Mesothelial cell of epicardium (in vitro differentiated cells): ENCODE measurements at regions not wholly inside any gene's neighbourhood (a gene's known extent, or its start where the extent isn't known, plus 50 kb on each side); places are given as distances from the start of the nearest gene placed in this dataset.

Experiments
- DNase-seq, 2 experiments: peaks; one replicate each; pipeline ENCODE4 v3.0.0; 2021; ENCODE audit warnings: low spot score in 2 of 2; ENCODE audit not compliant: unreplicated experiment in 2 of 2
- H3K27ac Mint-ChIP-seq: 2 replicates; pipeline ENCODE4 v1.8.0; 2021; ENCODE audit warnings: mixed read lengths
- H3K27me3 Mint-ChIP-seq: 2 replicates; pipeline ENCODE4 v1.8.0; 2021; ENCODE audit warnings: low read depth, mixed read lengths
- H3K36me3 Mint-ChIP-seq: 2 replicates; pipeline ENCODE4 v1.8.0; 2021; ENCODE audit warnings: mixed read lengths
- H3K4me1 Mint-ChIP-seq: 2 replicates; pipeline ENCODE4 v1.8.0; 2021; ENCODE audit warnings: mixed read lengths
- H3K4me3 Mint-ChIP-seq: 2 replicates; pipeline ENCODE4 v1.8.0; 2021; ENCODE audit warnings: mild to moderate bottlenecking, moderate library complexity, mixed read lengths
- H3K9me3 Mint-ChIP-seq: 2 replicates; pipeline ENCODE4 v1.8.0; 2021; ENCODE audit warnings: mixed read lengths
- CTCF ChIP-seq: fragments of 200-600 bp; sonication (generic); IDR thresholded peaks from one replicate; pipeline ENCODE4 v1.5.0; 2021; ENCODE audit warnings: antibody characterized with exemption; ENCODE audit not compliant: unreplicated experiment

GRCh38 chr12:20259786-20260185, 108.6 kb upstream of the PDE3A start:
- peaks cover 2% of the 10 kb centered on the region for H3K4me1 Mint-ChIP-seq
- H3K27ac Mint-ChIP-seq, result no peak overlapping the region
- H3K27me3 Mint-ChIP-seq, result no peaks in the 10 kb centered on the region
- no peak for DNase-seq
- H3K4me3 Mint-ChIP-seq, result no peak overlapping the region
- H3K9me3 Mint-ChIP-seq, result peaks cover 3% of the 10 kb centered on the region
- TF ChIP-seq CTCF, result no peak
- no peaks in the 10 kb centered on the region for H3K36me3 Mint-ChIP-seq

GRCh38 chr12:20260851-20261250, 107.5 kb upstream of the PDE3A start:
- Mint-ChIP-seq H3K4me1 (peaks cover 2% of the 10 kb centered on the region), H3K9me3 (peaks cover 3% of the 10 kb centered on the region), H3K27ac (no peak overlapping the region), H3K27me3 (no peaks in the 10 kb centered on the region), H3K4me3 (no peak overlapping the region), H3K36me3 (no peaks in the 10 kb centered on the region)
- no peak for TF ChIP-seq CTCF
- DNase-seq, result no peak

DNA sequence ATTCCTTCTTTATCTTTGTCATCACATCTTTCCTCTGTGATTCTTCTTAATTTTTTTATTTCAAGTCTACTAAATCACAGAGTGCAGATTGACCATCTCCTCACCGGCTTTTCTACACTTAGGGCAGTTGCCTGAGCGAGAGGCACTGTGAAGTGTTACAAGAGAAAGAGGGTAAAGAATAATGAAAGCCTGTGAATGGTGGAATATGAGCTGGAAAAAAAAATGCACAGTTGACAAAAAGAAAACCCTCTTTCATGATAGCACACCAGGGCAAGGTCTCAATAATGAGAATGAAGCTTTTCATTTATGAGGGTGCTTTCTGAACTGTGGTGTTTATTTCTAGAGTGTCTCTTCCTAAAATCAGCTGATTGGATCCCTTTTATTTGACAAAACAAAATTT, 106.2 kb upstream of the PDE3A start:
- H3K4me1 Mint-ChIP-seq, result peaks cover 2% of the 10 kb centered on the region
- H3K27ac Mint-ChIP-seq, result no peak overlapping the region
- DNase-seq, result no peak
- H3K27me3 Mint-ChIP-seq, result no peaks in the 10 kb centered on the region
- no peaks in the 10 kb centered on the region for H3K36me3 Mint-ChIP-seq
- peaks cover 3% of the 10 kb centered on the region for H3K9me3 Mint-ChIP-seq
- H3K4me3 Mint-ChIP-seq, result no peak overlapping the region
- TF ChIP-seq CTCF, result no peak

GRCh38 chr12:20264026-20264425, 104.3 kb upstream of the PDE3A start:
- H3K4me1 Mint-ChIP-seq, result peaks cover 2% of the 10 kb centered on the region
- peaks cover 6% of the 10 kb centered on the region for H3K9me3 Mint-ChIP-seq
- H3K4me3 Mint-ChIP-seq, result no peak overlapping the region
- H3K27me3 Mint-ChIP-seq, result no peaks in the 10 kb centered on the region
- no peak for DNase-seq
- TF ChIP-seq CTCF, result no peak
- no peak overlapping the region for H3K27ac Mint-ChIP-seq
- no peaks in the 10 kb centered on the region for H3K36me3 Mint-ChIP-seq

DNA sequence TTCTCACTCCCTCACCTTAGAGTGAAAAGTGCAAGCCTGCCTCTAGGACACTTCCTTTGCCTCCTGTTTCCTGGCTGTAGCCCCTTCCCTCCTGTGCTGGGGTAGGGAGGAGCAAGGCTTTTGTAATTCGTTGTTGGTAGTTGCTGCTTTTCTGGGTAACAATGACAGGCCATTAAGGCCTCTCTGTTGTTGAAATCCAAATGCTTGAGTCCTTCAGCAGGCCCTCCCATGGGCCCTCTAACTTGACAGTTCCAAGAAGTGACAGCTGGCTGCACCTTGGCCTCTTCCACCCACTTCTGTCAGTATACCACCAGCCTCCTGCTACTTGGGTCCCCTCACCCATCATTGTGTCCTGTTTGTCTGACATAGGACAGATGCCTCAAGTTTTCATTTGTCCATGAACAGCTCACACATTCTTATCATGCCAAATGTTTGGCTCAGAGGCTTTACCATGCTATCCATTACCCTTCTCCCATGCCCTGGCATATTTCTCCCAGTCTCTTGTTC, 103.7 kb upstream of the PDE3A start:
- no peak for TF ChIP-seq CTCF
- no peak for DNase-seq
- Mint-ChIP-seq H3K27ac (no peak overlapping the region), H3K27me3 (no peaks in the 10 kb centered on the region), H3K36me3 (no peaks in the 10 kb centered on the region), H3K4me1 (peaks cover 6% of the 10 kb centered on the region), H3K4me3 (no peak overlapping the region), H3K9me3 (peaks cover 3% of the 10 kb centered on the region)

- no peaks in the 10 kb centered on the region for H3K36me3 Mint-ChIP-seq
- no peak overlapping the region for H3K27ac Mint-ChIP-seq
Observed at GRCh38 chr12:20268121-20268732, 100.1 kb upstream of the PDE3A start.

More at GRCh38 chr12:20268121-20268732, 100.1 kb upstream of the PDE3A start:
- Mint-ChIP-seq H3K9me3 (peaks cover 3% of the 10 kb centered on the region), H3K4me3 (no peak overlapping the region), H3K4me1 (peaks cover 11% of the 10 kb centered on the region), H3K27me3 (no peaks in the 10 kb centered on the region)
- no peak for DNase-seq
- no peak for TF ChIP-seq CTCF
